ENCODE measurements at regions not wholly inside any gene's neighbourhood (a gene's known extent, or its start where the extent isn't known, plus 50 kb on each side); places are given as distances from the start of the nearest gene placed in this dataset.

GRCh38 chr7:155360495-155361345 lies 63.0 kb downstream of the INSIG1 start:
- no peak for DNase-seq

- no peak for DNase-seq
Observed at GRCh38 chr7:155361346-155361680, 63.6 kb downstream of the INSIG1 start.

- DNase-seq, result no peak
Observed at GRCh38 chr7:155361947-155362346, 64.3 kb downstream of the INSIG1 start.

GRCh38 chr7:155362380-155363145 lies 64.9 kb downstream of the INSIG1 start:
- no peak for DNase-seq

- no peak for DNase-seq
Observed at GRCh38 chr7:155363146-155363539, 65.5 kb downstream of the INSIG1 start.

GRCh38 chr7:155363852-155364600 lies 66.3 kb downstream of the INSIG1 start:
- no peak for DNase-seq

GRCh38 chr7:155365146-155365874 lies 67.6 kb downstream of the INSIG1 start:
- no peak for DNase-seq

GRCh38 chr7:155368894-155369600 lies 71.4 kb downstream of the INSIG1 start:
- no peak for DNase-seq

GRCh38 chr7:155369766-155370165 lies 72.1 kb downstream of the INSIG1 start:
- DNase-seq, result no peak

- no peak for DNase-seq
Observed at GRCh38 chr7:155371331-155371883, 73.7 kb downstream of the INSIG1 start.

GRCh38 chr7:155371884-155372781 lies 74.5 kb downstream of the INSIG1 start:
- DNase-seq, result no peak

GRCh38 chr7:155372782-155373358 lies 75.2 kb downstream of the INSIG1 start:
- no peak for DNase-seq

GRCh38 chr7:155373359-155374273 lies 75.9 kb downstream of the INSIG1 start:
- DNase-seq, result no peak

GRCh38 chr7:155374276-155375252 lies 76.9 kb downstream of the INSIG1 start:
- DNase-seq, result no peak

- no peak for DNase-seq
Observed at GRCh38 chr7:155375337-155376277, 77.9 kb downstream of the INSIG1 start.

GRCh38 chr7:155377071-155377837 lies 79.6 kb downstream of the INSIG1 start:
- DNase-seq, result no peak
